GM23248 (cell line): ENCODE measurements at regions not wholly inside any gene's neighbourhood (a gene's known extent, or its start where the extent isn't known, plus 50 kb on each side); places are given as distances from the start of the nearest gene placed in this dataset.

ENCODE experiments used
- DNase-seq: peaks from one replicate; pipeline ENCODE4 v3.0.0-alpha.2; 2015
- H2AFZ ChIP-seq: fragments of 200-600 bp; sonication (generic); 2 replicates; pipeline ENCODE4 v1.6.1; 2016; ENCODE audit warnings: antibody characterized with exemption
- H3F3A ChIP-seq: fragments of 200-600 bp; sonication (generic); 2 replicates; pipeline ENCODE4 v1.6.1; 2016; ENCODE audit warnings: mild to moderate bottlenecking, antibody characterized with exemption, mixed run types; ENCODE audit not compliant: insufficient read depth
- H3K27ac ChIP-seq: fragments of 200-600 bp; sonication (generic); 2 replicates; pipeline ENCODE4 v1.5.1; 2016; ENCODE audit warnings: mild to moderate bottlenecking
- H3K27me3 ChIP-seq: fragments of 200-600 bp; sonication (generic); replicated peaks from 2 replicates; pipeline ENCODE4 v1.6.1; 2016; ENCODE audit warnings: mild to moderate bottlenecking; ENCODE audit not compliant: insufficient read depth
- H3K36me3 ChIP-seq: fragments of 200-600 bp; sonication (generic); 2 replicates; pipeline ENCODE4 v1.6.1; 2016; ENCODE audit warnings: low read depth, mild to moderate bottlenecking
- H3K4me1 ChIP-seq: fragments of 200-600 bp; sonication (generic); 2 replicates; pipeline ENCODE4 v1.6.1; 2016; ENCODE audit warnings: mild to moderate bottlenecking; ENCODE audit not compliant: insufficient read depth
- H3K4me2 ChIP-seq: fragments of 200-600 bp; sonication (generic); one replicate; pipeline ENCODE4 v1.6.1; 2016; ENCODE audit warnings: mild to moderate bottlenecking; ENCODE audit not compliant: unreplicated experiment
- H3K4me3 ChIP-seq: fragments of 200-600 bp; sonication (generic); 2 replicates; pipeline ENCODE4 v1.5.1; 2016; ENCODE audit warnings: mild to moderate bottlenecking
- H3K79me2 ChIP-seq: fragments of 200-600 bp; sonication (generic); 2 replicates; pipeline ENCODE4 v1.6.1; 2016; ENCODE audit warnings: mild to moderate bottlenecking; ENCODE audit not compliant: insufficient read depth
- H3K9ac ChIP-seq: fragments of 200-600 bp; sonication (generic); 2 replicates; pipeline ENCODE4 v1.6.1; 2016; ENCODE audit warnings: mild to moderate bottlenecking
- H3K9me2 ChIP-seq: fragments of 200-600 bp; sonication (generic); 2 replicates; pipeline ENCODE4 v1.6.1; 2016; ENCODE audit warnings: mixed run types, mild to moderate bottlenecking, moderate library complexity; ENCODE audit not compliant: insufficient read depth
- H3K9me3 ChIP-seq: fragments of 200-600 bp; sonication (generic); one replicate; pipeline ENCODE4 v1.6.1; 2017; ENCODE audit warnings: low read depth
- H4K20me1 ChIP-seq: fragments of 200-600 bp; sonication (generic); 2 replicates; pipeline ENCODE4 v1.6.0; 2016; ENCODE audit not compliant: insufficient read depth
- EZH2 ChIP-seq: fragments of 200-600 bp; sonication (generic); IDR thresholded peaks from 2 replicates; pipeline ENCODE4 v1.6.1; 2018; ENCODE audit warnings: antibody characterized with exemption, mild to moderate bottlenecking; ENCODE audit not compliant: insufficient read depth, poor library complexity, severe bottlenecking
- EZH2phosphoT487 ChIP-seq: fragments of 200-600 bp; sonication (generic); IDR thresholded peaks from 2 replicates; pipeline ENCODE4 v1.6.1; 2018; ENCODE audit warnings: antibody characterized with exemption, moderate library complexity, mild to moderate bottlenecking, low read depth; ENCODE audit not compliant: insufficient read depth
- WGBS, 2 experiments: methylation state at CpG; one replicate each; pipeline ENCODE4 v1.1.6; 2015 to 2017; ENCODE audit warnings: low lambda C conversion rate in 2 of 2, low coverage in 1 of 2; ENCODE audit errors: missing lambda C conversion rate in 2 of 2; 5-methylcytosine and 5-hydroxymethylcytosine counted together
- in situ Hi-C: fragments of 300-500 bp; cut with MboI; formaldehyde crosslinking; loops from 2 replicates; pipeline ENCODE4 v1.15.0; 2020

DNA sequence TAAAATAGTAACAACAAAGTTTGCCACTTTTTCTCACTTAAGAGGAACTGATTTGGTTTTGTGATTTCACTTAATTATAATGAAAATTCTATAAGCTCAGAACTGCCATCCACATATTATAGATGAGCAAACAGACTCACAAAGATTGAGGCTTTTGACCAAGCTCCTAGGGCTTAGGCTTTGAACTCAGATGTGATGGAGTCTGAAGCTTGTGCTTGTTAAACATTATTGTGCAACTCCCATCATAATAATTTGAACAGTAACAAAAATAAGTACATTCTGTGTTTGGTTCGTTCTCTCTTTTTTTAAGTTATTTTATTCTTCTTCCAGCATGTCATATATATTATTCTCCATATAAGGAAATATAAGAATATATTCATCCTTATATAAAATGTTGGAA lies 403.4 kb downstream of the PTPRC start:
- Histone ChIP-seq H3K9me2 (no peaks in the 10 kb centered on the region), H3F3A (no peaks in the 10 kb centered on the region), H3K4me1 (no peaks in the 10 kb centered on the region), H3K9me3 (no peaks in the 10 kb centered on the region), H3K9ac (no peak overlapping the region), H3K27ac (no peak overlapping the region), H3K36me3 (no peaks in the 10 kb centered on the region), H2AFZ (no peak overlapping the region), H3K27me3 (no peaks in the 10 kb centered on the region), H3K4me2 (no peak overlapping the region), H3K4me3 (no peak overlapping the region), H3K79me2 (no peaks in the 10 kb centered on the region), H4K20me1 (no peaks in the 10 kb centered on the region)
- WGBS, 2 experiments, result 21 to 22% methylated on average over 1 of the region's 1 CpG
- TF ChIP-seq EZH2 (no peak), EZH2phosphoT487 (no peak)
- no peak for DNase-seq
- in situ Hi-C loops, result no loop called here

DNA sequence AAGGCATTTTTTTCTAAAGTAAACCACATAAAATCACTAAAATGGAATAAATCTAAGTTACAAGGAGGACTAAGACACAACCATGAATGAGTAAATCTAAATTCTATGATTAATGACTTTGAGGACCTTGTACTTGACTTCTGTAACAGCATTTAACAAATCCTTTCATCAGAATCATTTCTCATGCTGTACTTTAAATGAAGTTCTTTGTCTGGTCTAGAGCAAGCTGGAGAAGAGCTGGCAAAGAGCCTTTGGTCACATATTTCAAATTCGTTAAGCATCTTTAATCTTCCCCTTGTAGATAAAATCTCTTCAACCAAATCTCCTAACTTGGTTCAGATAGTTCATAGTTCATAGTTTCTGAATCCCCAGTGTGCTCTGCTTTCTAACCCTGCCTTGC lies 405.4 kb downstream of the PTPRC start:
- no peaks in the 10 kb centered on the region for H4K20me1 ChIP-seq
- H3K4me3 ChIP-seq, result no peak overlapping the region
- no peak for DNase-seq
- H3K27ac ChIP-seq, result no peak overlapping the region
- H3K9me3 ChIP-seq, result no peaks in the 10 kb centered on the region
- no peak for TF ChIP-seq EZH2phosphoT487
- TF ChIP-seq EZH2, result no peak
- H3K4me2 ChIP-seq, result no peak overlapping the region
- H3K4me1 ChIP-seq, result no peaks in the 10 kb centered on the region
- H3K36me3 ChIP-seq, result no peaks in the 10 kb centered on the region
- H3F3A ChIP-seq, result no peaks in the 10 kb centered on the region
- no peak overlapping the region for H3K9ac ChIP-seq
- H3K27me3 ChIP-seq, result no peaks in the 10 kb centered on the region
- H2AFZ ChIP-seq, result no peak overlapping the region
- in situ Hi-C loops, result no loop called here
- 19 to 31% methylated on average over 1 of the region's 1 CpG for WGBS, 2 experiments
- H3K79me2 ChIP-seq, result no peaks in the 10 kb centered on the region
- H3K9me2 ChIP-seq, result no peaks in the 10 kb centered on the region

DNA sequence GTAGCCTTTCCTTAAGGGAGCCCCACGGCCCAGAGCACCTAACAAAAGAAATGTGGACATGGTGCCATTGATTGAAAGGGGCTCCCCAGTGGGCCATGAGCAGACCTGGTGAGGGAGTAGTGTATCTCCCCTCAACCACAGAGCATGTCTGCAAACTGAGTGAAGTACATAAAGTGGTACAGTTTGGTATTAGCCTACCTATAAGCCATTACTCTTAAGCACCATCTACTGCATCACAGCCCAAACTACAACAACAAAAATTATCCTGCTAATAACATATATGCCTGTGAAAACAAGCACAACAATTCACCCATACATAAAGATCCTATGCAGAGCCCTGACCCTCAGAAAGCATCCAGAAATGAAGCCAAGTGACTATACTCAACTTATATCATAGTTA lies 407.8 kb downstream of the PTPRC start:
- Histone ChIP-seq H4K20me1 (no peaks in the 10 kb centered on the region), H3K4me2 (no peak overlapping the region), H3K27ac (no peak overlapping the region), H2AFZ (no peak overlapping the region), H3K36me3 (no peaks in the 10 kb centered on the region), H3K4me1 (no peaks in the 10 kb centered on the region), H3K79me2 (no peaks in the 10 kb centered on the region), H3F3A (no peaks in the 10 kb centered on the region), H3K27me3 (no peaks in the 10 kb centered on the region), H3K9me2 (no peaks in the 10 kb centered on the region), H3K4me3 (no peak overlapping the region), H3K9me3 (no peaks in the 10 kb centered on the region), H3K9ac (no peak overlapping the region)
- in situ Hi-C loops, result no loop called here
- 17 to 36% methylated on average over 1 of the region's 1 CpG for WGBS, 2 experiments
- DNase-seq, result no peak
- TF ChIP-seq EZH2, result no peak

DNA sequence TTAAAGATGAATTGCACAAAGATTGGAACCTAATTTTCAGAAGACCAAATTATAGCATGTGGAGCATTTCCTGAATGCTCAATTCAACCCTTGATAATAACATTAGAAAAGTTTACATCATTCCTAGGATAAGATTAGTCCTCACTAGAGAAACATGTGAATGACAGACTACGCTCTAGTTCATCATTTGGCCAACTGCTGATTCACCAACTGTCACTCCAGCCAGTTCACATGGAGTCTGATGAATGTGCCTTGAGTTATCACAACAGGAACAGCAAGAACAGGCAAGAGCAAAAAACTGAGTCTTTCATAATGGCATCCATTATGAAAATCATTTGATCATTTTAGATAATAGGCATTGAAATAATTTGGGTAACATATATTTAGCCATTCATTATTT lies 415.9 kb downstream of the PTPRC start:
- Histone ChIP-seq H2AFZ (no peak overlapping the region), H3F3A (no peaks in the 10 kb centered on the region), H3K4me3 (no peak overlapping the region), H3K36me3 (no peaks in the 10 kb centered on the region), H3K9me3 (no peaks in the 10 kb centered on the region), H3K9me2 (no peaks in the 10 kb centered on the region), H3K27me3 (0 out of 2 replicates have a peak, but pooled peaks cover 8% of the 10 kb centered on the region), H4K20me1 (no peaks in the 10 kb centered on the region), H3K9ac (no peak overlapping the region), H3K27ac (no peak overlapping the region), H3K4me1 (no peaks in the 10 kb centered on the region), H3K4me2 (no peak overlapping the region), H3K79me2 (no peaks in the 10 kb centered on the region)
- 50 to 54% methylated on average over 1 of the region's 1 CpG for WGBS, 2 experiments
- in situ Hi-C loops, result no loop called here
- DNase-seq, result no peak
- TF ChIP-seq EZH2phosphoT487, result no peak
- TF ChIP-seq EZH2, result no peak

DNA sequence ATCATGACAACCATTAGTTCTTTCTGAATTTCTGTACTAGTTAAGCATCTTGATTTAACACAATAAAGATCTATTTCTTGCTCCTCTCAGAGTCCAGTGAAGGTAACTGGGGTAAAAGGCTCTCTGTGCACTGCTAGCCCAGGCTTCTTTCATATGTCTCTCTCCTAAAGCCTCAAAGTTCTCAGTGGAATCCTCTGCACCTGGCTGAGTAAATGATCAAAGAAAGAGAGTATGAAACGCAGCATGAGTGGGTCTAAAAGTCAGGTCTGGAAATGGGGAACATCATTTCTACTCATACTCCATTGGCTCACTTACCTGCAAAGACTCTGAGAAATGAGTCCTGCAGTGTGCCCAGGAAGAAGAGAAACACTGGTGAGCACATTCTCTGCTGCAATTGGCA lies 418.5 kb downstream of the PTPRC start:
- H3K4me1 ChIP-seq, result no peaks in the 10 kb centered on the region
- no peak for DNase-seq
- H3K9me3 ChIP-seq, result no peaks in the 10 kb centered on the region
- WGBS, 2 experiments, result 43 to 64% methylated on average over 1 of the region's 1 CpG
- no peak overlapping the region for H3K9ac ChIP-seq
- in situ Hi-C loops, result no loop called here
- no peaks in the 10 kb centered on the region for H3F3A ChIP-seq
- 0 out of 2 replicates have a peak, but pooled peaks cover 8% of the 10 kb centered on the region for H3K27me3 ChIP-seq
- no peak overlapping the region for H3K4me2 ChIP-seq
- H4K20me1 ChIP-seq, result no peaks in the 10 kb centered on the region
- H3K27ac ChIP-seq, result no peak overlapping the region
- TF ChIP-seq EZH2 (no peak), EZH2phosphoT487 (no peak)
- H3K36me3 ChIP-seq, result no peaks in the 10 kb centered on the region
- no peaks in the 10 kb centered on the region for H3K9me2 ChIP-seq
- H3K79me2 ChIP-seq, result no peaks in the 10 kb centered on the region
- H2AFZ ChIP-seq, result no peak overlapping the region
- H3K4me3 ChIP-seq, result no peak overlapping the region
